Epithelial cell of prostate (primary cell): ENCODE measurements at regions not wholly inside any gene's neighbourhood (a gene's known extent, or its start where the extent isn't known, plus 50 kb on each side); places are given as distances from the start of the nearest gene placed in this dataset.
"Not testable (repeated sequence)": the region's sequence is repeated elsewhere in the genome, so short reads cannot be mapped to it uniquely, and the experiment has no call there.

ENCODE experiments used
- DNase-seq: peaks from one replicate; pipeline ENCODE4 v3.0.0-alpha.2; 2011; ENCODE audit warnings: low read depth, low spot score
- H3K27ac ChIP-seq: fragments of 450-650 bp; 2 replicates; pipeline ENCODE4 v1.5.1; 2017; ENCODE audit warnings: mild to moderate bottlenecking

DNA sequence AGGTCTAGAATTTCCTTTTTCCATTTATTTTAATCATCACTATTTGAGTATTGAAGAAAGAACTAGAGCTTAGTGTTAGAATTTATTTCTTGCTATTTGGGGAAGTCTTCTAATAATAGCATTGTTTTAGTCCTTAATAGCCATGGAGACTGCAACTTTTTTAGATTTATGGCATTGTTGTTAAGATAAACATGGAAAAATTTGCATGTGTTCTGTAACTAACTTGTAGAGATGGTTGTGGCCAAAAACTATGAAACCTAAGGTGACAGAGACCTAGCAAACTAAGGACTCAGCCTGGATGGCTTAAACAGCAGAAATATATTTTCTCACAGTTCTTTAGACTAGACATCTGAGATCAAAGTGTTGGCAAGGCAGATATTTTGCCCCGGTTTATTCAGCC lies 246.4 kb downstream of the SPRY2 start:
- DNase-seq = no peak
- no peak overlapping the region for H3K27ac ChIP-seq

DNA sequence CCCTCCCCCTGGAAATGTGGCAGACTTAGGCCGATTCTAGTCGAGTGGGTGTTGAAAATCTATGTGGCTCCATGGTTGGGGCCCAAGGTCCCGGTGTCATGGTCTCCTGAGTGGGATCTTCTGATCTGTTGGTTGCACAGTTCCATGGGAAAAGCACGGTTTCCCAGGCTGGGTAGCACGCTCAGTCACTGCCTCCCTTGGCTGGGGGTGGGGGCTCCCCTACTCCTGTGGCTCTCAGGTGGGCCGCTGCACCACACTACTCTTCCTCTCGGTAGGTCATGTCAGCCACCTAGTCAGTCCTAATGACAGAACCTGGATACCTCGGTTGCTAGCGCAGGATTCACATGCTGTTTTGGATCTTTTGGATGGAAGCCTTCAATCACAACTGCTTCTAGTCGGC lies 247.0 kb downstream of the SPRY2 start:
- DNase-seq = no peak
- no peak overlapping the region for H3K27ac ChIP-seq

- peak; percentile 70 for DNase-seq
- peak overlapping the region; percentile 80 for H3K27ac ChIP-seq
These were observed 254.6 kb downstream of the SPRY2 start for GRCh38 chr13:80086304-80086721.

DNA sequence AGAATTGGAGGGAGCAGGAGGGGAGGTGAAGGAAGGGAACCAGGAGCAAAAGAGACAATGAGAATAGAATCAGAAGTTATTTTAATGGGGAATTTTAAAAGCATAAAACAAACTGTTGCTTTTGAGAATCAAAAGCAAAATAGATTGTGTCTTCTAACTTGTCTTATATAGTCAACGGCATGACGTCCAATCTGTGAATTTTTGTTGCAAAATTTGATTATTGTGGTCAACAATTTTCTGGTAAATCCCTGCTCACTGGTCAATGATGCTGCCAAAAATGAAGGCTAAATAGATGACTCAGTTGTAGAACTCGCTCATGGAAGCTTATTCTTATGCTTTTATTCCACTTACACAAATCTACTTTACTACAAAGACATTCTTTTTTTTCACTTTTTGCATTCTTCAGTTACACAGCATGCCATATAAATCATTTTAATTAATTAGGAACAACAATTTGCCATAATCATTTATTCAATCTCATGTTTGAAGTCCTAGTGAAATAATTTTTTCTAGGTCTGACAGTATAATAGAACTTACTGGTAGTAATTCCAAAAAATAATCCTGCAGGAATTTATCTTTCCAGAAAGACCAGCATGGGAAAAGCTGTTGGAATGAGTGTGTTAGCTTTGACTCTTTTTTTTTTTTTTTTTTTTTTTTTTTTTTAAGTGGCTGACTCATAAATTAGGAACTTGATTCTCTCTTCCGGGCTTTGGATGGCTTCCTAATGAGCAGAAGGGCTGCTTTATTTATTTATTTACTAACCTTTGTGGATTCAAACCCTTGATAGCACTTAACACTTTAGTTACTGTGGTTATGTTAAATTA lies 256.9 kb downstream of the SPRY2 start:
- H3K27ac ChIP-seq = peak overlapping the region; percentile 23
- DNase-seq = no peak

DNA sequence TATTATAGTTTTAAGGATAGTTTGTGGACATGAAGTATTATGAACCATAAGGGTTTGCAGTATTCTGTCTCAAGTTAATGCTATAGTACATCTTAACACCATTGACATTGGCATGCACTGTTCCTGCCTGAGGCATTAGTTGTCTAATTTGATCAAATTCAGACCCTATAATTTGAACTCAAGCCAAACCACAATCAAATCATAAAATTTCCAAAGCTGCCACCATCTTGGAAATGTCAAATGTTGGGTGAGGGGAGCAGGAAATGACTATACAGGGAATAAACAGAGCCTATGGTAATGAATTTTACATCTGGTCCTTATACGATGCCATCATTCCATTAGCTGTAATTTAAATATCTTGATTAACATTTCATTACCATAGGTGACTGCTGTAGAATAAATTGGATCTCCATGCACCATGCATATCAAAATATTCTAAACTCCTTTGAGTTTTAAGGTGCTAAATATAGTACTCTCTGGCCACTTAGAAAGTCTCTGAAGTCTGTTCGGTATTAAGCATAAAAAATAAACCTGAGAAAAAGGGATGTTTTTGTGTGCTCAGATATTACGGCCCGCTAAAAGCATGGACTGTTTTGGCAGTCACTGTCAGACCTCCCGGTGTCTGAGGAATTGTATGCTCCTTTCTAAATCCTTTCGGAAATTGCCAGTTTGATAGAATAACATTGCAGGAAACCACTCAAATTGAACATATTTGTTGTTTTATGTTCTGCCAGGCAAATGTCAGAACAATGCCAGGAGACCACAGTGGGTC lies 257.7 kb downstream of the SPRY2 start:
- DNase-seq = no peak
- H3K27ac ChIP-seq = no peak overlapping the region

DNA sequence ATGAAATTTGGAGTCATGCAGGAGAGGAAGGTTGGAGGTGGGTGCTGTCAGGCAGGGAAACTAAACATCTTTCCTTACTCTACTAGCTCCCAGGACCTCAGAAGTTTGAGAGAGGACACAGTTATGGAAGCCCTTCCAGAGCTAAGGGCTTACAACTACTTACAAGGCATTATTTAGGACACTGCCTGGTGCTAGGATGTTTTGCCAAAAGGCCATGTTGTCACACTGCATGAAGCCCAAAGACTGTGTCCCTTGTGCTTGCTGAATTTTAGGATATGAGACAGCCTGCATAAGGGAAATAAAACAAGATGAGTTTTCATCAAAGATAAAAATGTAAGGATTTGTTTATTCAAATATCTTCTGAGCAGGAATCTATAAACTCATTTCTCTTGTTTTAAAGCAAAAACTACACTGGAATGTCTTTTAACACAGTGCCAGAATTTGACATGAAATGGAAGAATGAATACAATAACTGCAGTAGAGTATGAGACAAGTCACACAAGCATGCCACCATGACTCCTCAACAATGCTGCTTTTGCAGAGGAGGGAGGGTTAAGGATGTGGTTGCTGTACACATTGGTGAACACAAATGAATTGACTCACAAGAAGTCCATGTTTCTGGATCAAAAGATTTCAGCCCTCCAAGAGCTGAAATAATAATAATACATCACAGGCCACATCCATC lies 258.4 kb downstream of the SPRY2 start:
- DNase-seq = no peak
- no peak overlapping the region for H3K27ac ChIP-seq

GRCh38 chr13:80074811-80075210 lies 266.1 kb downstream of the SPRY2 start:
- no peak overlapping the region for H3K27ac ChIP-seq
- no peak for DNase-seq

DNA sequence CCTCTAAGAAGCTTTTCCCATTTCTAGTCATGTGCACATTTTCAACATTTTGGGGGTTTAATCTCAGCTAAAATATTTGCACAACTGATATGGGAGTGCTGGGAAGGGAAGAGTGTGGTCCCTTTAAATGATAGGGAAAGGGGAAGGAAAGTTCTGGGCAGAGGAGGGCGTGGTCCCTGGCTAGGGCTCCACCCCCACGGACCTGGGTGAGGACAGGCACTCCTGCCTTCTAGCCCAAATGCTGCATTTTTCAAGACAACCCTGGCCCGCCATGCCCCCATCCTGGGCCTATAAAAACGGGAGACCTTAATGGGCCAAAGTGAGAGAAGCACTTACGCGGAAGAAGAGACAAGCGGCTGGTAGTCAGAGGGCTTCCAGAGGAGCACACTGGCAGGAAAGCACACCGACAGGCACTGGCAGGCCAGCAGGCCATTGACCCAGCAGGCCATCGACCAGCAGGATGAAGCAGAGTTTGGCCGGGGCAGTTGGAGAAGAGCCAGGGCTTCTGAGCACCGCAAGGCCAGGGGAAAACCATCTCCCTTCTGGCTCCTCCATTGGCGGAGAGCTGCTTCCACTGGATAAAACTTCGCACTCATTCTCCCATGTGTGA lies 266.7 kb downstream of the SPRY2 start:
- no peak for DNase-seq

GRCh38 chr13:80072231-80072630 lies 268.7 kb downstream of the SPRY2 start:
- DNase-seq = no peak
- H3K27ac ChIP-seq = no peak overlapping the region

More for the DNA sequence above, 266.7 kb downstream of the SPRY2 start:
- H3K27ac ChIP-seq = no peak overlapping the region

- H3K27ac ChIP-seq = no peak overlapping the region
- DNase-seq = no peak
These were observed 270.8 kb downstream of the SPRY2 start for GRCh38 chr13:80070024-80070703.

DNA sequence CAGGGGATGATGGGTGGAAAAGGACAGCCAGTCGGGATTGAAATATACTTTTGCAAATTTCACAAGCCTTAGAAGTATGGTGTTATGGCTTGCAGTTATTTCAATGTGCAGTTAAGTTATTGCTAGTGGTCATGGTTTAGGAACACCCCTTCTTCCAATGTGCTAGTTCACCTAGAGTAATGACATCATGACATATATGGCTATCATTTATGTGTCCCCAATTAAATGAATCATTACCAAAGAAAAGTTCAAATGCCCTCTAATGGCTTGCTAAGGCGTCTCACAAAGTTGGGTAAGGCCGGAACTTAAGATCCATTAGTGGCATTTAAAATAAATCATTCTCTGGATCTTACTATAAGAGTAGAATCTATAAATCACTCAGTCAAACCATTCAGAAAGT lies 271.6 kb downstream of the SPRY2 start:
- no peak for DNase-seq
- H3K27ac ChIP-seq = no peak overlapping the region

DNA sequence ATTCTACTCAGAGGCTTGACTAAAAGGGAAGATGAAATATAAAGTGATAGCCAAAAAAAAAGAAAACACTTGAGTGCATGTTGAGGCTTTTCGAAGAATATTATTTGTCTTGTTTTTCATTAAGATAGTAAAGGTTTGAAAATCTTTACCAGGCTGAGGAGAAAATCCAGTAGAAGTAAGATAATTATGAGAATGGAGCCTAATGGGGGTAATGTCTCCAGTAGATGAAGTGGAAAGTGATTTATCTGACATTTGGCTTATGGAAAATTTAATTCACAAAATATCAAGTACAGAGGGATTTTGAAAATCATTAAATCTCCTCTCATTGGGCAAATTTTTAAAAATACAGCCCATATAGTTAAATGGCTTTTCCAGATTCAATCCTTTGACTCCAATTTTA lies 274.9 kb downstream of the SPRY2 start:
- no peak for DNase-seq
- no peak overlapping the region for H3K27ac ChIP-seq

DNA sequence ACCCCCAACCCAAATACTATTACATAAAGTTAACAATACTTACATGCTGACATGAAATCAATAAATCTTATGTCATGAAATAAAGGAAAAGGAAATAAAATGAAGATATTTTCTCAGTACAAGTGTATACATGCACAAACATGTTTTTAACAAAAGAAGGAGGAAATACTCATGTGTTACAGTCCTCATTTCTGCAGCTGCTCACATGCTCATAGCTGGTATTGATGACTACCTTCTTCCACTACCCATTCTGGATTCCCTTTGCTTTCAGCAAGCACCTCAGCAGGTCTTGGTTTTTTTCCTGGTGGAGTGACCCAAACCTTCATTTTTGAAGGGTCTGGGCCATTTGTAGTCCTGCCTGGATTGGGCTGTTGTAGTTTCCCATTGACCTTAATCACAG lies 278.5 kb downstream of the SPRY2 start:
- DNase-seq, H3K27ac ChIP-seq: not testable (repeated sequence)

DNA sequence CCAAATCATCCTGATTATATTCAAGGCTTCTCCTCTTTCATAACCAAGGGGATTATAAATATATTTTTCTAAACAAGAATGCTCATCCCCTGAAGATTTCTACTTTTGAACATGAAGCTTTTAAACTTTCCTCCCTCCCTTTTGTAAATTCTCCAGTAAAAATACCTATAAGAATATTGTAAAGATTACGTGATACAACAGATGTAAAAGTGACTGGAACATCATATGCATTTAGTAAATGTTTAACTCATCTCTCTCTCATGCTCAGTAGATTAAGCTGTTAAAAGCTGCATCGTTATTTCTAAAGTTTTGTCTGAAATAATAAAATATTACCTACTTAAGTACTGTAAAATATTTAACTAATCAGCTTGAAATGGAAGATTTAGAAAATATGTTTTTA lies 281.1 kb downstream of the SPRY2 start:
- no peak overlapping the region for H3K27ac ChIP-seq

GRCh38 chr13:80058626-80059025 lies 282.3 kb downstream of the SPRY2 start:
- no peak for DNase-seq
- no peak overlapping the region for H3K27ac ChIP-seq

More for the DNA sequence above, 281.1 kb downstream of the SPRY2 start:
- DNase-seq = no peak

DNA sequence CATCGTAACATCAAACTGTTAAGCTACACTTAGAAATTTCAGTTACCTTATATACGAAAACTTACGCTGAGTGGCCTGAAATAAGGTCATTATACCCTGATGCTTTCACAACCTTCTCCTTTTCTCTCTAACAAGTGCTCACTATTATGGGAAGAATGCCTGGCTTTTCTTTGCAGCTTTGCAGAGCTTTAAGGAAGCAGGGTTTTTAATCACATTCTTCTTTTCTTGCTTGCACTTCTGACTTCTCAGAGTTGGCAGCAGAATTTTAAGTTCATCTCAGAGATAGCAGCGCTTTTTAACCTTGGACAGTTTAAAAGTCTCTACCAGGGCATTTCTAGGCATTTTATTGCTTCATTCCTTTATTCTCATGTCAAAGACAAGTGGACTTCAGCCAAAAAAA lies 285.1 kb downstream of the SPRY2 start:
- DNase-seq = no peak
- no peak overlapping the region for H3K27ac ChIP-seq

DNA sequence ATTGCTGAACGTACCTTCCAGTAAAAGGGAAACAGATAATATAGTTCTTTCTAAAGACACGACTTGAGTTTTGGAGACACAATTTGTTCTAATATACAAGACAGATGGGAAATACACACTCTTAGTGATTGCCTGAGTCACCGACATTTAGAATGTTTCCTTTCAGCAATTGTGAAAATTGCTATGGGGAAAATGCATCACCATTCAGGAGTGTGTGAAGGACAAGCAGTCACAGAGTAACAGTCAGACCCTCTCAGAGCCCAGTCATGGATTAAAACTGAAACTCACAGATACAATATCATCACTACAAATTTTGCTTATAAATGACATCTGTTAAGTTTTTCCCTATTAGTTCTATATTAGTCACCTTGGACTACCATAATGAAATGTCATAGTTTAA lies 286.1 kb downstream of the SPRY2 start:
- no peak for DNase-seq
- no peak overlapping the region for H3K27ac ChIP-seq

- DNase-seq = no peak
- no peak overlapping the region for H3K27ac ChIP-seq
These were observed 288.6 kb downstream of the SPRY2 start for GRCh38 chr13:80052286-80052685.

- no peak overlapping the region for H3K27ac ChIP-seq
- DNase-seq = no peak
These were observed 290.7 kb downstream of the SPRY2 start for GRCh38 chr13:80050252-80050651.

GRCh38 chr13:80048802-80049201 lies 292.1 kb downstream of the SPRY2 start:
- peak overlapping the region; percentile 52 for H3K27ac ChIP-seq
- DNase-seq = peak; percentile 74
